CD14-positive monocyte (primary cell): ENCODE measurements at regions not wholly inside any gene's neighbourhood (a gene's known extent, or its start where the extent isn't known, plus 50 kb on each side); places are given as distances from the start of the nearest gene placed in this dataset.

Experiments used
- DNase-seq, 3 donors: peaks; one replicate each; pipeline ENCODE4 v3.0.0-alpha.2; 2011 to 2022
- H2AFZ ChIP-seq: 2 replicates; pipeline ENCODE4 v1.6.0; 2012; ENCODE audit warnings: mild to moderate bottlenecking, low read depth, low read length, inconsistent platforms; ENCODE audit not compliant: insufficient read depth, poor library complexity, severe bottlenecking
- H3K27ac ChIP-seq, 2 donors: 1 replicate in 1 of 2; 2 replicates in 1 of 2; pipeline ENCODE4 v1.5.1; 2012 to 2013; ENCODE audit warnings: low read length in 2 of 2, control low read depth in 1 of 2, inconsistent platforms in 1 of 2, low read depth in 1 of 2, mild to moderate bottlenecking in 1 of 2
- H3K27me3 ChIP-seq, 2 donors: one replicate each; pipeline versions ENCODE4 v1.6.0 to v1.6.1; 2011 to 2013; ENCODE audit warnings: low read length in 2 of 2; ENCODE audit not compliant: control insufficient read depth in 2 of 2, insufficient read depth in 2 of 2
- H3K36me3 ChIP-seq, 2 donors: replicated peaks in 1 of 2; 1 replicate in 1 of 2; 2 replicates in 1 of 2; pipeline versions ENCODE4 v1.5.1 to v1.6.1; 2012 to 2013; ENCODE audit warnings: low read length in 2 of 2, control low read depth in 1 of 2, inconsistent platforms in 1 of 2, mild to moderate bottlenecking in 1 of 2; ENCODE audit not compliant: insufficient read depth in 2 of 2, control insufficient read depth in 1 of 2
- H3K4me1 ChIP-seq, 2 donors: 1 replicate in 1 of 2; 2 replicates in 1 of 2; pipeline versions ENCODE4 v1.5.1 to v1.6.1; 2012 to 2013; ENCODE audit warnings: low read length in 2 of 2, control low read depth in 1 of 2, inconsistent platforms in 1 of 2, mild to moderate bottlenecking in 1 of 2, moderate library complexity in 1 of 2; ENCODE audit not compliant: insufficient read depth in 2 of 2, control insufficient read depth in 1 of 2
- H3K4me2 ChIP-seq: replicated peaks from 2 replicates; pipeline ENCODE3; 2012; ENCODE audit warnings: low read length, moderate library complexity, mild to moderate bottlenecking; ENCODE audit not compliant: poor library complexity, severe bottlenecking; ENCODE audit errors: extremely low read depth
- H3K4me3 ChIP-seq, 3 experiments: fragments of 200-600 bp in 1 of 3; sonication (generic) in 1 of 3; replicated peaks in 1 of 3; 1 replicate in 2 of 3; 2 replicates in 1 of 3; pipeline ENCODE4 v1.5.1; 2011 to 2013; ENCODE audit warnings: low read length in 3 of 3, mild to moderate bottlenecking in 3 of 3, control low read depth in 2 of 3, low read depth in 2 of 3, inconsistent platforms in 1 of 3, moderate library complexity in 1 of 3
- H3K79me2 ChIP-seq: 2 replicates; pipeline ENCODE4 v1.6.0; 2012; ENCODE audit warnings: mild to moderate bottlenecking, control low read depth, inconsistent platforms, low read length, moderate library complexity; ENCODE audit not compliant: insufficient read depth
- H3K9ac ChIP-seq: 2 replicates; pipeline ENCODE4 v1.6.0; 2017; ENCODE audit warnings: low read length, mild to moderate bottlenecking; ENCODE audit not compliant: insufficient read depth, poor library complexity, severe bottlenecking
- H3K9me3 ChIP-seq, 2 donors: replicated peaks in 1 of 2; 1 replicate in 1 of 2; 2 replicates in 1 of 2; pipeline versions ENCODE4 v1.5.1 to v1.6.1; 2012 to 2013; ENCODE audit warnings: low read length in 2 of 2, control low read depth in 1 of 2; ENCODE audit not compliant: control insufficient read depth in 1 of 2, insufficient read depth in 1 of 2
- H4K20me1 ChIP-seq: 2 replicates; pipeline ENCODE4 v1.6.0; 2012; ENCODE audit warnings: mild to moderate bottlenecking, low read length, control low read depth, moderate library complexity; ENCODE audit not compliant: insufficient read depth
- H3K27ac Mint-ChIP-seq, 7 donors: one replicate each; pipeline ENCODE4 v1.8.0; 2020; ENCODE audit warnings: mild to moderate bottlenecking in 7 of 7, mixed read lengths in 7 of 7, moderate library complexity in 6 of 7, inconsistent platforms in 2 of 7
- H3K27me3 Mint-ChIP-seq, 3 donors: one replicate each; pipeline ENCODE4 v1.8.0; 2021 to 2022; ENCODE audit warnings: low read depth in 3 of 3, mild to moderate bottlenecking in 3 of 3, mixed read lengths in 3 of 3, moderate library complexity in 3 of 3, inconsistent platforms in 1 of 3
- H3K36me3 Mint-ChIP-seq, 2 donors: one replicate each; pipeline ENCODE4 v1.8.0; 2020; ENCODE audit warnings: mixed read lengths in 2 of 2, inconsistent platforms in 1 of 2, mild to moderate bottlenecking in 1 of 2
- H3K4me1 Mint-ChIP-seq: one replicate; pipeline ENCODE4 v1.8.0; 2020; ENCODE audit warnings: mild to moderate bottlenecking, mixed read lengths
- H3K4me3 Mint-ChIP-seq, 2 donors: one replicate each; pipeline ENCODE4 v1.8.0; 2020; ENCODE audit warnings: mild to moderate bottlenecking in 2 of 2, mixed read lengths in 2 of 2, moderate library complexity in 1 of 2
- H3K9me3 Mint-ChIP-seq, 7 donors: one replicate each; pipeline ENCODE4 v1.8.0; 2020 to 2022; ENCODE audit warnings: mixed read lengths in 7 of 7, mild to moderate bottlenecking in 6 of 7, moderate library complexity in 6 of 7, inconsistent platforms in 2 of 7
- CTCF ChIP-seq: fragments of 200-600 bp; IDR thresholded peaks from one replicate; pipeline ENCODE4 v1.8.0; 2022; ENCODE audit warnings: antibody characterized with exemption, mild to moderate bottlenecking
- WGBS: methylation state at CpG from one replicate; pipeline ENCODE4 v1.1.5; 2013; ENCODE audit warnings: missing lambda C conversion rate; ENCODE audit not compliant: insufficient coverage; 5-methylcytosine and 5-hydroxymethylcytosine counted together
- intact Hi-C, 2 donors: fragments of 100-400 bp; cut with micrococcal nuclease; formaldehyde crosslinking; loops; one replicate each; pipeline versions ENCODE4 v1.15.0 to v1.15.1; 2023

GRCh38 chr1:4023678-4024077, 123.6 kb upstream of the C1orf174 start:
- no peaks in the 10 kb centered on the region for H3K27me3 ChIP-seq
- no peak overlapping the region for H3K4me2 ChIP-seq
- no peaks in the 10 kb centered on the region for H3K4me1 Mint-ChIP-seq

GRCh38 chr1:4024811-4025210, 124.7 kb upstream of the C1orf174 start:
- Mint-ChIP-seq H3K4me1 (no peaks in the 10 kb centered on the region), H3K27ac (no peak overlapping the region), H3K36me3 (no peaks in the 10 kb centered on the region), H3K4me3 (no peak overlapping the region), H3K27me3 (peaks cover 2 to 8% (median 6%) of the 10 kb centered on the region in 3 donors), H3K9me3 (peaks cover 0 to 9% (median under 1%) of the 10 kb centered on the region in 7 donors)
- H3K36me3 ChIP-seq = no peaks in the 10 kb centered on the region
- H3K4me1 ChIP-seq = no peaks in the 10 kb centered on the region
- H3K9me3 ChIP-seq = no peaks in the 10 kb centered on the region
- H3K4me3 ChIP-seq = no peak overlapping the region
- H3K27ac ChIP-seq = no peak overlapping the region
- no peaks in the 10 kb centered on the region for H4K20me1 ChIP-seq
- H3K9ac ChIP-seq = no peak overlapping the region
- DNase-seq = no peak
- no peak for TF ChIP-seq CTCF
- no peaks in the 10 kb centered on the region for H3K79me2 ChIP-seq
- H3K27me3 ChIP-seq = no peaks in the 10 kb centered on the region
- no peak overlapping the region for H2AFZ ChIP-seq
- intact Hi-C loops = loop anchor here in 1 of 2 donors (10.0 kb wide), 1 partner anchor 60 kb away; no protein-coding TSS in a partner anchor
- H3K4me2 ChIP-seq = no peak overlapping the region

More at GRCh38 chr1:4023678-4024077, 123.6 kb upstream of the C1orf174 start:
- intact Hi-C loops = loop anchor here in 1 of 2 donors (10.0 kb wide), 1 partner anchor 61 kb away; no protein-coding TSS in a partner anchor
- no peaks in the 10 kb centered on the region for H3K79me2 ChIP-seq
- Mint-ChIP-seq H3K4me3 (no peak overlapping the region), H3K36me3 (no peaks in the 10 kb centered on the region), H3K27ac (no peak overlapping the region), H3K27me3 (peaks cover 2 to 8% (median 6%) of the 10 kb centered on the region in 3 donors), H3K9me3 (peaks cover 0 to 9% (median 0%) of the 10 kb centered on the region in 7 donors)
- no peaks in the 10 kb centered on the region for H4K20me1 ChIP-seq
- no peak for TF ChIP-seq CTCF
- H3K27ac ChIP-seq = no peak overlapping the region
- no peaks in the 10 kb centered on the region for H3K9me3 ChIP-seq
- H3K9ac ChIP-seq = no peak overlapping the region
- no peak overlapping the region for H2AFZ ChIP-seq
- 84% methylated on average over 5 of the region's 5 CpGs for WGBS
- DNase-seq = no peak
- no peaks in the 10 kb centered on the region for H3K36me3 ChIP-seq
- no peak overlapping the region for H3K4me3 ChIP-seq
- H3K4me1 ChIP-seq = no peaks in the 10 kb centered on the region
